ENCODE measurements at regions not wholly inside any gene's neighbourhood (a gene's known extent, or its start where the extent isn't known, plus 50 kb on each side); places are given as distances from the start of the nearest gene placed in this dataset.

GRCh38 chr13:61850794-61851193 is 435.1 kb upstream of the PCDH20 start:
- no peaks in the 10 kb centered on the region for H3K9me2 ChIP-seq (ENCODE audit: insufficient read depth)
- no peaks in the 10 kb centered on the region for H4K20me1 ChIP-seq (ENCODE audit: insufficient read depth)
- RAD21 ChIA-PET (ENCODE audit: low non-redundant PET in 1 of 2, low total read pairs in 2 of 2, uncharacterized antibody in 2 of 2, unreplicated experiment in 2 of 2): no interaction called here
- no peaks in the 10 kb centered on the region for H3K4me1 ChIP-seq (ENCODE audit: control insufficient read depth in 1 of 2, insufficient read depth in 2 of 2, low read length in 2 of 2)
- CTCF ChIA-PET: no interaction called here
- no peak overlapping the region for H3K9ac ChIP-seq (ENCODE audit: low read length)
- no peak overlapping the region for H3K27ac ChIP-seq (ENCODE audit: low read depth, low read length)
- no peaks in the 10 kb centered on the region; a peak in 1 of 4 replicates for H3K36me3 ChIP-seq (ENCODE audit: control insufficient read depth in 1 of 2, insufficient read depth in 2 of 2, low read length in 2 of 2)
- no peaks in the 10 kb centered on the region for H3K79me2 ChIP-seq (ENCODE audit: insufficient read depth, low read length)
- intact Hi-C loops (cut with micrococcal nuclease): no loop called here
- no peaks in the 10 kb centered on the region for H3K27me3 ChIP-seq (ENCODE audit: insufficient read depth, low read length)
- no peak for TF ChIP-seq ZBTB33 (IDR thresholded peaks at IDR 0.05; ENCODE audit: extremely low read depth, insufficient replicate concordance, low read length)
- TF ChIP-seq CBX3 (IDR thresholded peaks at IDR 0.05; ENCODE audit: low read depth): no peak
- TF ChIP-seq MAX (IDR thresholded peaks at IDR 0.05): no peak
- no peak for TF ChIP-seq CTCF (IDR thresholded peaks at IDR 0.05 in 2 of 3, conservative IDR thresholded peaks at IDR 0.05 in 1 of 3; ENCODE audit: borderline replicate concordance in 1 of 3, insufficient read depth in 1 of 3, low read depth in 2 of 3, low read length in 2 of 3)
- no peak for TF ChIP-seq TCF7L2 (IDR thresholded peaks at IDR 0.05; ENCODE audit: borderline replicate concordance, extremely low read depth, insufficient read depth, insufficient read length)
- TF ChIP-seq SRF (IDR thresholded peaks at IDR 0.05; ENCODE audit: low read depth): no peak
- TF ChIP-seq YY1 (IDR thresholded peaks at IDR 0.05; ENCODE audit: extremely low read depth, insufficient replicate concordance, low read depth, low read length): no peak
- no peak for TF ChIP-seq ELF1 (IDR thresholded peaks at IDR 0.05; ENCODE audit: borderline replicate concordance, low read depth)
- TF ChIP-seq SIN3A (IDR thresholded peaks at IDR 0.05; ENCODE audit: low read depth): no peak
- TF ChIP-seq RAD21 (IDR thresholded peaks at IDR 0.05; ENCODE audit: low read depth): no peak
- TF ChIP-seq ATF3 (IDR thresholded peaks at IDR 0.05): no peak
- no peak for TF ChIP-seq REST (IDR thresholded peaks at IDR 0.05; ENCODE audit: low read depth)
- no TSS peak for BruUV-seq (replicated peaks)
- no peak overlapping the region for H3K4me3 ChIP-seq (replicated peaks in 1 of 2; ENCODE audit: low read depth in 1 of 2, low read length in 2 of 2)
- no peak for ATAC-seq
- H3K4me2 ChIP-seq (ENCODE audit: low read length): no peak overlapping the region
- POLR2A ChIA-PET: no interaction called here
- DNase-seq (ENCODE audit: low read depth, low spot score): no peak
- no peaks in the 10 kb centered on the region; a peak in 1 of 4 replicates for H3K9me3 ChIP-seq (ENCODE audit: control insufficient read depth in 1 of 2, insufficient read depth in 1 of 2, low read depth in 1 of 2, low read length in 2 of 2)
- H2AFZ ChIP-seq (ENCODE audit: low read depth, low read length, poor library complexity, severe bottlenecking): no peak overlapping the region

Data from HCT116 (cell line).